Peyer's patch (tissue), 4 donors: ENCODE measurements at regions not wholly inside any gene's neighbourhood (a gene's known extent, or its start where the extent isn't known, plus 50 kb on each side); places are given as distances from the start of the nearest gene placed in this dataset.
A peak's percentile ranks its signal among the peaks of the same experiment; 100 is the strongest.

Experiments
- DNase-seq, 3 donors: peaks; one replicate each; pipeline ENCODE4 v3.0.0-alpha.2; 2017 to 2019
- H3K27ac ChIP-seq, 4 donors: fragments of 200-600 bp; sonication (generic); one replicate each; pipeline ENCODE4 v1.5.1; 2016 to 2019
- H3K27me3 ChIP-seq, 2 donors: fragments of 200-600 bp; sonication (generic); one replicate each; pipeline ENCODE4 v1.5.1; 2019
- H3K36me3 ChIP-seq, 3 donors: fragments of 200-600 bp; sonication (generic); one replicate each; pipeline ENCODE4 v1.5.1; 2016 to 2019
- H3K4me1 ChIP-seq, 4 donors: fragments of 200-600 bp; sonication (generic); one replicate each; pipeline ENCODE4 v1.5.1; 2016 to 2019
- H3K4me3 ChIP-seq, 4 donors: fragments of 200-600 bp; sonication (generic); 1 replicate in 3 of 4; 2 replicates in 1 of 4; pipeline ENCODE4 v1.5.1; 2016 to 2019; ENCODE audit warnings: mild to moderate bottlenecking in 1 of 4
- H3K9me3 ChIP-seq, 4 donors: fragments of 200-600 bp; sonication (generic); one replicate each; pipeline ENCODE4 v1.5.1; 2016 to 2019; ENCODE audit warnings: mild to moderate bottlenecking in 1 of 4
- CTCF ChIP-seq, 6 experiments: fragments of 450-650 bp in 4 of 6; fragments of 200-600 bp in 2 of 6; sonication (generic) in 1 of 6; IDR thresholded peaks; one replicate each; pipeline ENCODE4 v1.5.1; 2017 to 2019; ENCODE audit warnings: antibody characterized with exemption in 6 of 6, mild to moderate bottlenecking in 3 of 6, moderate library complexity in 1 of 6
- POLR2A ChIP-seq, 2 donors: fragments of 450-650 bp; IDR thresholded peaks; one replicate each; pipeline ENCODE4 v1.5.1; 2017; ENCODE audit warnings: antibody characterized with exemption in 2 of 2, mild to moderate bottlenecking in 2 of 2, moderate library complexity in 2 of 2

GRCh38 chr3:159757341-159758060 lies 231.1 kb upstream of the IL12A start:
- Histone ChIP-seq H3K27me3 (no peaks in the 10 kb centered on the region), H3K4me3 (no peak overlapping the region), H3K9me3 (peaks cover 0 to 6% (median 0%) of the 10 kb centered on the region in 4 donors), H3K27ac (no peak overlapping the region), H3K4me1 (peaks cover 0 to 6% (median 0%) of the 10 kb centered on the region in 4 donors), H3K36me3 (no peaks in the 10 kb centered on the region)
- no peak for DNase-seq
- no peak for TF ChIP-seq POLR2A (IDR thresholded peaks at IDR 0.05)
- no peak for TF ChIP-seq CTCF (IDR thresholded peaks at IDR 0.05)

- Histone ChIP-seq H3K4me3 (no peak overlapping the region), H3K4me1 (peaks cover 0 to 21% (median 2%) of the 10 kb centered on the region in 4 donors), H3K27ac (no peak overlapping the region), H3K36me3 (no peaks in the 10 kb centered on the region), H3K27me3 (no peaks in the 10 kb centered on the region), H3K9me3 (peaks cover 0 to 6% (median 0%) of the 10 kb centered on the region in 4 donors)
- no peak for TF ChIP-seq POLR2A (IDR thresholded peaks at IDR 0.05)
- no peak for TF ChIP-seq CTCF (IDR thresholded peaks at IDR 0.05)
- DNase-seq: no peak
Observed at GRCh38 chr3:159760046-159760445, 228.6 kb upstream of the IL12A start.

GRCh38 chr3:159761369-159761768 lies 227.3 kb upstream of the IL12A start:
- Histone ChIP-seq H3K9me3 (no peaks in the 10 kb centered on the region), H3K27ac (peak overlapping the region in 1 of 4 donors; percentile 95), H3K4me1 (peaks cover 0 to 33% (median 2%) of the 10 kb centered on the region in 4 donors), H3K27me3 (no peaks in the 10 kb centered on the region), H3K36me3 (no peaks in the 10 kb centered on the region), H3K4me3 (no peak overlapping the region)
- DNase-seq: no peak
- no peak for TF ChIP-seq CTCF (IDR thresholded peaks at IDR 0.05)
- no peak for TF ChIP-seq POLR2A (IDR thresholded peaks at IDR 0.05)

GRCh38 chr3:159761848-159762635 lies 226.6 kb upstream of the IL12A start:
- Histone ChIP-seq H3K4me3 (peak overlapping the region in 1 of 4 donors; percentile 73), H3K27me3 (no peaks in the 10 kb centered on the region), H3K36me3 (no peaks in the 10 kb centered on the region), H3K27ac (peak overlapping the region in 3 of 4 donors; percentile 17 to 95 (median 74)), H3K9me3 (no peaks in the 10 kb centered on the region), H3K4me1 (peaks cover 0 to 33% (median 2%) of the 10 kb centered on the region in 4 donors)
- TF ChIP-seq CTCF (IDR thresholded peaks at IDR 0.05) (no peak), POLR2A (IDR thresholded peaks at IDR 0.05) (no peak)
- no peak for DNase-seq

- Histone ChIP-seq H3K36me3 (no peaks in the 10 kb centered on the region), H3K4me3 (peak overlapping the region; percentile 47 to 73 (median 62)), H3K27me3 (no peaks in the 10 kb centered on the region), H3K27ac (peak overlapping the region; percentile 74 to 95 (median 79)), H3K4me1 (peaks cover 0 to 33% (median 2%) of the 10 kb centered on the region in 4 donors), H3K9me3 (no peaks in the 10 kb centered on the region)
- DNase-seq: peak in 2 of 3 donors; percentile 54 to 60
- TF ChIP-seq POLR2A (IDR thresholded peaks at IDR 0.05) (peak in 1 of 2 donors; percentile 32), CTCF (IDR thresholded peaks at IDR 0.05) (no peak)
Observed at GRCh38 chr3:159763011-159763601, 225.5 kb upstream of the IL12A start.
